ENCODE measurements at regions not wholly inside any gene's neighbourhood (a gene's known extent, or its start where the extent isn't known, plus 50 kb on each side); places are given as distances from the start of the nearest gene placed in this dataset.
"Not testable (repeated sequence)": the region's sequence is repeated elsewhere in the genome, so short reads cannot be mapped to it uniquely, and the experiment has no call there.

GRCh38 chr3:167012691-167013090 is 367.4 kb downstream of the ZBBX start:
- Histone ChIP-seq H3K4me3 (no peak overlapping the region), H3K36me3 (no peaks in the 10 kb centered on the region), H3K9me3 (replicated peaks) (0 out of 2 replicates have a peak, but pooled peaks cover 5% of the 10 kb centered on the region), H3K4me1 (replicated peaks) (no peaks in the 10 kb centered on the region), H3K27ac (no peak overlapping the region), H3K27me3 (replicated peaks) (no peaks in the 10 kb centered on the region)
- no peak for DNase-seq (ENCODE audit: low read depth in 1 of 2, low spot score in 2 of 2)

GRCh38 chr3:167008791-167009190 is 371.3 kb downstream of the ZBBX start:
- Histone ChIP-seq H3K4me3 (no peak overlapping the region), H3K27me3 (replicated peaks) (no peaks in the 10 kb centered on the region), H3K27ac (no peak overlapping the region), H3K36me3 (no peaks in the 10 kb centered on the region), H3K9me3 (replicated peaks) (0 out of 2 replicates have a peak, but pooled peaks cover 5% of the 10 kb centered on the region), H3K4me1 (replicated peaks) (no peaks in the 10 kb centered on the region)
- DNase-seq (ENCODE audit: low read depth in 1 of 2, low spot score in 2 of 2): no peak

- Histone ChIP-seq H3K27me3 (replicated peaks) (no peaks in the 10 kb centered on the region), H3K4me3 (no peak overlapping the region)
- DNase-seq (ENCODE audit: low read depth in 1 of 2, low spot score in 2 of 2): no peak
Observed at GRCh38 chr3:167001374-167001773, 378.7 kb downstream of the ZBBX start.

GRCh38 chr3:166993015-166993630 is 387.0 kb downstream of the ZBBX start:
- Histone ChIP-seq H3K36me3 (no peaks in the 10 kb centered on the region), H3K4me3 (no peak overlapping the region), H3K27ac (no peak overlapping the region), H3K9me3 (replicated peaks) (0 out of 2 replicates have a peak, but pooled peaks cover 3% of the 10 kb centered on the region), H3K4me1 (replicated peaks) (no peaks in the 10 kb centered on the region), H3K27me3 (replicated peaks) (no peaks in the 10 kb centered on the region)
- no peak for DNase-seq (ENCODE audit: low read depth in 1 of 2, low spot score in 2 of 2)

More at GRCh38 chr3:167001374-167001773, 378.7 kb downstream of the ZBBX start:
- Histone ChIP-seq H3K4me1 (replicated peaks) (no peaks in the 10 kb centered on the region), H3K27ac (no peak overlapping the region), H3K9me3 (replicated peaks) (no peaks in the 10 kb centered on the region), H3K36me3 (no peaks in the 10 kb centered on the region)

- Histone ChIP-seq H3K4me3 (no peak overlapping the region), H3K27ac (peak overlapping the region; percentile 92), H3K4me1 (replicated peaks) (peaks cover 14% of the 10 kb centered on the region), H3K9me3 (replicated peaks) (0 out of 2 replicates have a peak, but pooled peaks cover 3% of the 10 kb centered on the region), H3K27me3 (replicated peaks) (no peaks in the 10 kb centered on the region), H3K36me3 (no peaks in the 10 kb centered on the region)
- DNase-seq (ENCODE audit: low read depth in 1 of 2, low spot score in 2 of 2): peak in 1 of 2 experiments; percentile 5
Observed at GRCh38 chr3:166986000-166986399, 394.1 kb downstream of the ZBBX start.

GRCh38 chr3:166975796-166976195 is 404.3 kb downstream of the ZBBX start:
- H3K27ac ChIP-seq; H3K4me3 ChIP-seq; H3K9me3 ChIP-seq (replicated peaks); H3K4me1 ChIP-seq (replicated peaks); H3K27me3 ChIP-seq (replicated peaks); DNase-seq (ENCODE audit: low read depth in 1 of 2, low spot score in 2 of 2); H3K36me3 ChIP-seq: not testable (repeated sequence)

GRCh38 chr3:166967714-166968113 is 412.4 kb downstream of the ZBBX start:
- not testable (repeated sequence) for DNase-seq (ENCODE audit: low read depth in 1 of 2, low spot score in 2 of 2); H3K9me3 ChIP-seq (replicated peaks); H3K36me3 ChIP-seq; H3K27me3 ChIP-seq (replicated peaks); H3K4me3 ChIP-seq; H3K4me1 ChIP-seq (replicated peaks); H3K27ac ChIP-seq

- Histone ChIP-seq H3K4me3 (no peak overlapping the region), H3K36me3 (no peaks in the 10 kb centered on the region)
Observed at GRCh38 chr3:166962911-166963310, 417.2 kb downstream of the ZBBX start.

GRCh38 chr3:166957121-166957520 is 423.0 kb downstream of the ZBBX start:
- Histone ChIP-seq H3K4me3 (no peak overlapping the region), H3K27ac (no peak overlapping the region), H3K9me3 (replicated peaks) (no peaks in the 10 kb centered on the region)

More at GRCh38 chr3:166962911-166963310, 417.2 kb downstream of the ZBBX start:
- Histone ChIP-seq H3K4me1 (replicated peaks) (no peaks in the 10 kb centered on the region), H3K27me3 (replicated peaks) (no peaks in the 10 kb centered on the region), H3K9me3 (replicated peaks) (no peaks in the 10 kb centered on the region), H3K27ac (no peak overlapping the region)
- DNase-seq (ENCODE audit: low read depth in 1 of 2, low spot score in 2 of 2): no peak

GRCh38 chr3:166955201-166955939 is 424.7 kb downstream of the ZBBX start:
- DNase-seq (ENCODE audit: low read depth in 1 of 2, low spot score in 2 of 2): no peak
- H3K27ac ChIP-seq: no peak overlapping the region
- H3K9me3 ChIP-seq (replicated peaks): no peaks in the 10 kb centered on the region
- H3K36me3 ChIP-seq: no peaks in the 10 kb centered on the region
- no peaks in the 10 kb centered on the region for H3K4me1 ChIP-seq (replicated peaks)
- no peak overlapping the region for H3K4me3 ChIP-seq
- no peaks in the 10 kb centered on the region for H3K27me3 ChIP-seq (replicated peaks)

More at GRCh38 chr3:166957121-166957520, 423.0 kb downstream of the ZBBX start:
- Histone ChIP-seq H3K4me1 (replicated peaks) (no peaks in the 10 kb centered on the region), H3K36me3 (no peaks in the 10 kb centered on the region), H3K27me3 (replicated peaks) (no peaks in the 10 kb centered on the region)
- DNase-seq (ENCODE audit: low read depth in 1 of 2, low spot score in 2 of 2): no peak

- H3K4me3 ChIP-seq: no peak overlapping the region
- no peaks in the 10 kb centered on the region for H3K4me1 ChIP-seq (replicated peaks)
- no peaks in the 10 kb centered on the region for H3K27me3 ChIP-seq (replicated peaks)
- H3K9me3 ChIP-seq (replicated peaks): no peaks in the 10 kb centered on the region
- H3K36me3 ChIP-seq: no peaks in the 10 kb centered on the region
- H3K27ac ChIP-seq: no peak overlapping the region
- DNase-seq (ENCODE audit: low read depth in 1 of 2, low spot score in 2 of 2): no peak
Observed at GRCh38 chr3:166934879-166935278, 445.2 kb downstream of the ZBBX start.

GRCh38 chr3:166917437-166917836 is 462.7 kb downstream of the ZBBX start:
- no peaks in the 10 kb centered on the region for H3K27me3 ChIP-seq (replicated peaks)
- DNase-seq (ENCODE audit: low read depth in 1 of 2, low spot score in 2 of 2): no peak
- no peaks in the 10 kb centered on the region for H3K4me1 ChIP-seq (replicated peaks)
- no peak overlapping the region for H3K27ac ChIP-seq
- H3K4me3 ChIP-seq: no peak overlapping the region
- 0 out of 2 replicates have a peak, but pooled peaks cover 5% of the 10 kb centered on the region for H3K9me3 ChIP-seq (replicated peaks)
- no peaks in the 10 kb centered on the region for H3K36me3 ChIP-seq

- DNase-seq (ENCODE audit: low read depth in 1 of 2, low spot score in 2 of 2): no peak
- Histone ChIP-seq H3K4me3 (no peak overlapping the region), H3K27ac (no peak overlapping the region), H3K9me3 (replicated peaks) (0 out of 2 replicates have a peak, but pooled peaks cover 3% of the 10 kb centered on the region), H3K36me3 (no peaks in the 10 kb centered on the region), H3K27me3 (replicated peaks) (no peaks in the 10 kb centered on the region), H3K4me1 (replicated peaks) (no peaks in the 10 kb centered on the region)
Observed at GRCh38 chr3:166902374-166902773, 477.7 kb downstream of the ZBBX start.

GRCh38 chr3:166900866-166901577 is 479.1 kb downstream of the ZBBX start:
- no peak for DNase-seq (ENCODE audit: low read depth in 1 of 2, low spot score in 2 of 2)
- Histone ChIP-seq H3K36me3 (no peaks in the 10 kb centered on the region), H3K27me3 (replicated peaks) (no peaks in the 10 kb centered on the region), H3K9me3 (replicated peaks) (0 out of 2 replicates have a peak, but pooled peaks cover 3% of the 10 kb centered on the region), H3K4me1 (replicated peaks) (no peaks in the 10 kb centered on the region), H3K27ac (no peak overlapping the region), H3K4me3 (no peak overlapping the region)

All from SJSA1 (cell line).